DND-41 (cell line): ENCODE measurements at regions not wholly inside any gene's neighbourhood (a gene's known extent, or its start where the extent isn't known, plus 50 kb on each side); places are given as distances from the start of the nearest gene placed in this dataset.

ENCODE experiments used
- ATAC-seq: fragments of 200-7000 bp; cut with Tn5 transposase; 3 replicates; pipeline ENCODE4 v1.9.1; 2021; ENCODE audit warnings: low read depth; ENCODE audit not compliant: insufficient read depth
- DNase-seq: peaks from one replicate; pipeline ENCODE4 v3.0.0-alpha.2; 2020
- H2AFZ ChIP-seq: 2 replicates; pipeline ENCODE4 v1.6.0; 2012; ENCODE audit warnings: low read depth, low read length
- H3K27ac ChIP-seq: 2 replicates; pipeline ENCODE4 v1.5.1; 2012; ENCODE audit warnings: low read length, inconsistent platforms
- H3K27me3 ChIP-seq: fragments of 200-600 bp; sonication (generic); 2 replicates; pipeline ENCODE4 v1.6.0; 2012; ENCODE audit warnings: low read length, mild to moderate bottlenecking, inconsistent platforms; ENCODE audit not compliant: insufficient read depth, poor library complexity
- H3K36me3 ChIP-seq: 2 replicates; pipeline ENCODE4 v1.5.1; 2012; ENCODE audit warnings: low read length, inconsistent platforms; ENCODE audit not compliant: insufficient read depth
- H3K4me1 ChIP-seq: 2 replicates; pipeline ENCODE4 v1.5.1; 2012; ENCODE audit warnings: mild to moderate bottlenecking, low read length; ENCODE audit not compliant: insufficient read depth
- H3K4me2 ChIP-seq: 2 replicates; pipeline ENCODE4 v1.6.0; 2012; ENCODE audit warnings: mild to moderate bottlenecking, moderate library complexity, low read length, inconsistent platforms; ENCODE audit not compliant: insufficient read depth
- H3K4me3 ChIP-seq, 2 experiments: fragments of 200-600 bp in 1 of 2; shearing (Covaris generic) in 1 of 2; 2 replicates each; pipeline ENCODE4 v1.5.1; 2012 to 2016; ENCODE audit warnings: inconsistent platforms in 2 of 2, low read length in 2 of 2, mild to moderate bottlenecking in 2 of 2, low read depth in 1 of 2, moderate library complexity in 1 of 2
- H3K79me2 ChIP-seq: 2 replicates; pipeline ENCODE4 v1.6.0; 2012; ENCODE audit warnings: low read length, inconsistent platforms; ENCODE audit not compliant: insufficient read depth
- H3K9ac ChIP-seq: 2 replicates; pipeline ENCODE4 v1.6.0; 2012; ENCODE audit warnings: low read depth, mild to moderate bottlenecking, inconsistent platforms, low read length, moderate library complexity
- H3K9me3 ChIP-seq: 2 replicates; pipeline ENCODE4 v1.5.1; 2012; ENCODE audit warnings: low read length, moderate library complexity, mild to moderate bottlenecking, inconsistent platforms; ENCODE audit not compliant: insufficient read depth, severe bottlenecking
- H4K20me1 ChIP-seq: 2 replicates; pipeline ENCODE4 v1.6.0; 2012; ENCODE audit warnings: low read length; ENCODE audit not compliant: insufficient read depth
- EZH2 ChIP-seq: IDR thresholded peaks from 3 replicates; pipeline ENCODE4 v1.6.1; 2012; ENCODE audit warnings: borderline replicate concordance, low read depth, mild to moderate bottlenecking, moderate library complexity, low read length, inconsistent platforms; ENCODE audit not compliant: severe bottlenecking
- TF ChIP-seq, protein P1 (sequence below): IDR thresholded peaks from 2 replicates; pipeline ENCODE4 v1.5.1; 2012; ENCODE audit warnings: borderline replicate concordance, low read length, moderate library complexity, mild to moderate bottlenecking; ENCODE audit not compliant: poor library complexity, severe bottlenecking; ENCODE audit errors: extremely low read depth

DNA sequence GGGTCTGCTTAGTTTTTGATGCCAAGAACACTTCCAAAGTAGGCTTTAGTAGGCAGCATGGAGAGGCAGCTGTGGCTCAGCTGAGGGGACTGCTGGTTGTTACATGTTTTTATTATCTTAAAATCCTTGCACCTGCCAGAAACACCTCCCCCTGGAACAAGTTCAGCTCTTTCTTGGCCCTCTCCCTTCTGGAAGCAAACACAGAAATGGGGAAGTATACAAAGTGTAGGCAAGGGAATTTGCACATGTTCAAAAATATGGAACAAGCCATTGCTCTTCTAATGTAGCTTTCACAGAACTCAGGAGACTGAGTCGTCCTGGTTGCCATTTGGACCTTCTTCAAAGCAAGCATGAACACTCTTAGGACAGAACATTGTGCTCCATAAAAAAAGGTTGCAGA, 169.1 kb upstream of the SEMA6D start:
- no peaks in the 10 kb centered on the region for H3K4me1 ChIP-seq
- H2AFZ ChIP-seq, result no peak overlapping the region
- H3K4me2 ChIP-seq, result no peak overlapping the region
- H3K4me3 ChIP-seq, result no peak overlapping the region
- H3K36me3 ChIP-seq, result no peaks in the 10 kb centered on the region
- ATAC-seq, result no peak
- no peaks in the 10 kb centered on the region for H3K79me2 ChIP-seq
- H3K9me3 ChIP-seq, result no peaks in the 10 kb centered on the region
- no peak overlapping the region for H3K9ac ChIP-seq
- H3K27ac ChIP-seq, result no peak overlapping the region
- TF ChIP-seq, protein P1, sequence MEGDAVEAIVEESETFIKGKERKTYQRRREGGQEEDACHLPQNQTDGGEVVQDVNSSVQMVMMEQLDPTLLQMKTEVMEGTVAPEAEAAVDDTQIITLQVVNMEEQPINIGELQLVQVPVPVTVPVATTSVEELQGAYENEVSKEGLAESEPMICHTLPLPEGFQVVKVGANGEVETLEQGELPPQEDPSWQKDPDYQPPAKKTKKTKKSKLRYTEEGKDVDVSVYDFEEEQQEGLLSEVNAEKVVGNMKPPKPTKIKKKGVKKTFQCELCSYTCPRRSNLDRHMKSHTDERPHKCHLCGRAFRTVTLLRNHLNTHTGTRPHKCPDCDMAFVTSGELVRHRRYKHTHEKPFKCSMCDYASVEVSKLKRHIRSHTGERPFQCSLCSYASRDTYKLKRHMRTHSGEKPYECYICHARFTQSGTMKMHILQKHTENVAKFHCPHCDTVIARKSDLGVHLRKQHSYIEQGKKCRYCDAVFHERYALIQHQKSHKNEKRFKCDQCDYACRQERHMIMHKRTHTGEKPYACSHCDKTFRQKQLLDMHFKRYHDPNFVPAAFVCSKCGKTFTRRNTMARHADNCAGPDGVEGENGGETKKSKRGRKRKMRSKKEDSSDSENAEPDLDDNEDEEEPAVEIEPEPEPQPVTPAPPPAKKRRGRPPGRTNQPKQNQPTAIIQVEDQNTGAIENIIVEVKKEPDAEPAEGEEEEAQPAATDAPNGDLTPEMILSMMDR, result no peak
- no peak for TF ChIP-seq EZH2
- no peaks in the 10 kb centered on the region for H4K20me1 ChIP-seq
- no peak for DNase-seq
- H3K27me3 ChIP-seq, result no peaks in the 10 kb centered on the region

DNA sequence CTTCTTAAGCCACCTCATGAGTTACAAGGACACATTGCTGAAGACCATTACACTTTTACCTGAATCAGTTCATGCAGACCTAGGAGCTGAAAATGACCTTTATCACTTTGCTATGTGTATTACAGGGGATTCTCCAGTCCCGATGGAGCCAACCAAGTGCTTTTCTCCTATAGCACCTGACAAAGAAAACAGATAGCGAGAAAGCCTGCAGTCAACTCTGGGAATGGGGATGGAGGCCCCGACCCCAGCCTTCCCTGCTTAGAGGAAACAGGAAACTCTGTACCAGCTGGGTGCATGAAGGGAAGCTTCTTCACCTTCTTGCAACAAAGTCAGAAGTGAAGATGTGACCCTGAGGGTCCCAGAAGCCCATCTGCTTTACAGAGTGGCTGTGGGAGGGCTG, 168.3 kb upstream of the SEMA6D start:
- Histone ChIP-seq H3K27me3 (no peaks in the 10 kb centered on the region), H3K27ac (no peak overlapping the region), H3K4me1 (no peaks in the 10 kb centered on the region), H3K9me3 (no peaks in the 10 kb centered on the region), H2AFZ (no peak overlapping the region), H3K4me3 (no peak overlapping the region), H3K79me2 (no peaks in the 10 kb centered on the region), H4K20me1 (no peaks in the 10 kb centered on the region), H3K36me3 (no peaks in the 10 kb centered on the region), H3K4me2 (no peak overlapping the region), H3K9ac (no peak overlapping the region)
- no peak for DNase-seq
- TF ChIP-seq, protein P1, result no peak
- no peak for TF ChIP-seq EZH2
- ATAC-seq, result no peak

DNA sequence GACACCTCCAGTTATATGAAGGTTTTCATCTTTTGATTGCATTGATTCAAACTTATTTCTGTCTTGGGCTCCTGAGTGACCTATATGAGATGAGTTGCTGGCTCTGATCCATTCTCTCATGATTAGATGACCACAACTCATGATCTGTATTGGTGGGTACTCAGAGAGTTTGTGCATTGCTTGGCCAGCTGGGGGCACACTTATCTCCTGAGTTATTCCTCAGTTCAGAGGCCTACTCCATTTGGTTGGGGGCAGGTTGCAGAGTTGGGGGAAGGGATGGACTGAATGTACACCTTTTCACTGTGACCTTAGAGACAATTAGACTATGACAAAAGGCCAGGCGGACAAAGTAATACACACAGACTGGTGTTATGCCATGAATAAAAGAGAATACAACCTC, 166.2 kb upstream of the SEMA6D start:
- Histone ChIP-seq H2AFZ (no peak overlapping the region), H3K4me3 (no peak overlapping the region), H3K27me3 (no peaks in the 10 kb centered on the region), H3K4me2 (no peak overlapping the region), H3K27ac (no peak overlapping the region), H3K36me3 (no peaks in the 10 kb centered on the region), H3K9ac (no peak overlapping the region), H3K79me2 (no peaks in the 10 kb centered on the region), H3K4me1 (no peaks in the 10 kb centered on the region), H3K9me3 (no peaks in the 10 kb centered on the region), H4K20me1 (no peaks in the 10 kb centered on the region)
- no peak for TF ChIP-seq EZH2
- TF ChIP-seq, protein P1, result no peak
- no peak for ATAC-seq
- no peak for DNase-seq

DNA sequence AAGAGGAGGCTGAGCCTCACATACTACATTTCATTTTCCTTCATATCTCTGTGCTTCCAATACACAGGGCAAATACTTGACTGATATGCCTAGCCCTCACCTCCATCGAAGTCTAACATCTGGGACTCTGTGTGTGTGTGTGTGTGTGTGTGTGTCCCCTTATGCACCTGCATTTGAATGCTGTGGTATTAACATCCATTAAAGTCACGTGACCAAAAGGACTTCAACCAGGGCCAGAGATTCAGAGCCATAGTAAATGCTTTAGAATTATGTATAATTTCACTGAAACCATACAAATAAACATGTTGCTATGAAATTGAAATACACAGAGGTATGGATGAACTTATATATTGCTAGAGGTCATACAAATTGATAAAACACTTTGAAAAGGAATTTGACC, 165.8 kb upstream of the SEMA6D start:
- Histone ChIP-seq H3K4me3 (no peak overlapping the region), H3K4me2 (no peak overlapping the region), H3K4me1 (no peaks in the 10 kb centered on the region), H3K9me3 (no peaks in the 10 kb centered on the region), H4K20me1 (no peaks in the 10 kb centered on the region), H3K9ac (no peak overlapping the region), H3K27me3 (no peaks in the 10 kb centered on the region), H2AFZ (no peak overlapping the region), H3K79me2 (no peaks in the 10 kb centered on the region), H3K27ac (no peak overlapping the region), H3K36me3 (no peaks in the 10 kb centered on the region)
- TF ChIP-seq, protein P1, result no peak
- no peak for TF ChIP-seq EZH2
- ATAC-seq (no peak), DNase-seq (no peak)
